ENCODE measurements at regions not wholly inside any gene's neighbourhood (a gene's known extent, or its start where the extent isn't known, plus 50 kb on each side); places are given as distances from the start of the nearest gene placed in this dataset.

DNA sequence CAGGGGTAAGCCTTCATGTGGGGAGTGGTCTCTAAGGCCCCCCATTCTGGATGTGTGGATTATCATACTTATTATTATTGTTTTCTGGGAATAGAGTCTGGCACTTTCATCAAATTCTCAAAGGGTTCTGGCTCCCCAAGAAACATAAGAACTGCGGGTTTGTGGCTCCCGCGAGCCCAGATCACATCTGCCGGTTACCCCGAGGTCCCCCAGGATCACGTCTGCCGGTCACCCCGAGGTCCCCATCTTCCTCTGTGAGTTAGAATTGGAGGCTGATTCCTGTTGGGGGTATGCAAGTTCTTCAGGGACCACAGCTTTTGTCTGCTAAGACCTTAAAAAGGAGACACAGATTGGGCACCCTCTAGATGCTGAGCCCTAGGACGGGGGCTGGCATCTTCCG is 116.7 kb upstream of the FRMD1 start:
- no peaks in the 10 kb centered on the region for H3K4me1 ChIP-seq (ENCODE audit: control insufficient read depth in 1 of 2, extremely low read depth in 1 of 2, insufficient read depth in 2 of 2, low read length in 2 of 2)
- ChIA-PET CTCF (no interaction called here), POLR2A (no interaction called here)
- no peak overlapping the region for H3K27ac ChIP-seq (ENCODE audit: low read length)
- H3K36me3 Mint-ChIP-seq, result no peaks in the 10 kb centered on the region
- 80% methylated on average over 9 of the region's 10 CpGs for WGBS (ENCODE audit: insufficient coverage)
- H3K4me3 ChIP-seq (ENCODE audit: control insufficient read depth in 1 of 2, extremely low read depth in 1 of 2, low read length in 1 of 2), result no peak overlapping the region
- no peak overlapping the region for H3K27ac Mint-ChIP-seq
- H3K36me3 ChIP-seq (ENCODE audit: control insufficient read depth in 2 of 2, extremely low read depth in 1 of 2, insufficient read depth in 1 of 2, low read length in 1 of 2), result no peaks in the 10 kb centered on the region
- DNase-seq (no peak), ATAC-seq (replicated peaks in 1 of 4) (no peak)
- peaks cover 9 to 14% of the 10 kb centered on the region in 2 donors for H3K27me3 Mint-ChIP-seq
- no peaks in the 10 kb centered on the region for H3K9me3 Mint-ChIP-seq
- H3K4me3 Mint-ChIP-seq, result no peak overlapping the region
- H3K27me3 ChIP-seq (replicated peaks in 1 of 2; ENCODE audit: control insufficient read depth in 2 of 2, extremely low read depth in 1 of 2, insufficient read depth in 2 of 2, low read length in 1 of 2), result peaks cover 0 to 30% of the 10 kb centered on the region in 2 experiments
- no peaks in the 10 kb centered on the region for H3K9me3 ChIP-seq
- no peaks in the 10 kb centered on the region for H3K4me1 Mint-ChIP-seq

DNA sequence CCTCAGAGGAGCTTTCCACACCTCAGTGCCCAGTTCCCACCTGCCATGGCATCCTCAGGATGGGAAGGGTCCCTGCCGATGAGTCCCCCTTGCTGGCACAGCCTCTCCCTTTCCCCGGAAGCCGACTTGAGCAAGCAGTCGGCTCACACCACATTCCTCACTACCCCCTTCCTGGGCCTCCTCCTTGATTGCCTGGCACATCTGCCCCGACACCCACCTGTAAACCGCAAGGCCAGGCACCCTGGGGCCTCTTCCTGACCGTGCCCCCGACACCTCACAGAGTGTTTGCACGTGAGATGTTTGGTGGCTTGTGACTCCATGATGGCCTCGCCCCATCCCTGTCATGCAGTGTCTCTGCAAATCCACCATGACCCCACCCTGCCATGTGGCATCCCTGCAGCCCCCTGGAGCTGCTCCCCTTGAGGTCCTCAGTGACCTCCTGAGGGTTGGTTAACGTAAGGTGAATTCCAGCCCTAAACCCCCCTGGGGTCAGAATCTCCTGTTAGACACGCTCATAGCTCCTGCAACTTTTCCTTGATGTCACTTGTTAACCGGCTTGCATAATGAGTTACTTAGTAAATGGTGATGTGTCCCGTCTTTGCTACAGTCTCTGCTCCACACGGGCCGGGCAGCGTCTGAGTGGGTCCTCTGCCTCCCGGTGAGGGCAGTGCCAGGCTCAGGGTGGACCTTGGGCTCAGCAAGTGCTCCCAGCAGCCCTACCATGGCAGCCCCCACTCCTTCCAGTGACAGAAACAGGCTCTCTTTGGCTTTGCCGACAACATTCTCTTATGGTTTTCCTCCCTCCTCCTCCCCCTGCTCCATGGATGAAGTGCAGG is 115.9 kb upstream of the FRMD1 start:
- Mint-ChIP-seq H3K9me3 (no peaks in the 10 kb centered on the region), H3K4me1 (no peaks in the 10 kb centered on the region), H3K27ac (no peak overlapping the region), H3K36me3 (no peaks in the 10 kb centered on the region), H3K4me3 (no peak overlapping the region), H3K27me3 (peaks cover 3 to 16% of the 10 kb centered on the region in 2 donors)
- ChIA-PET CTCF (no interaction called here), POLR2A (no interaction called here)
- Histone ChIP-seq H3K4me3 (ENCODE audit: control insufficient read depth in 1 of 2, extremely low read depth in 1 of 2, low read length in 1 of 2) (no peak overlapping the region), H3K36me3 (ENCODE audit: control insufficient read depth in 2 of 2, extremely low read depth in 1 of 2, insufficient read depth in 1 of 2, low read length in 1 of 2) (no peaks in the 10 kb centered on the region), H3K27me3 (replicated peaks in 1 of 2; ENCODE audit: control insufficient read depth in 2 of 2, extremely low read depth in 1 of 2, insufficient read depth in 2 of 2, low read length in 1 of 2) (peaks cover 0 to 32% of the 10 kb centered on the region in 2 experiments), H3K9me3 (no peaks in the 10 kb centered on the region), H3K4me1 (ENCODE audit: control insufficient read depth in 1 of 2, extremely low read depth in 1 of 2, insufficient read depth in 2 of 2, low read length in 2 of 2) (no peaks in the 10 kb centered on the region), H3K27ac (ENCODE audit: low read length) (no peak overlapping the region)
- ATAC-seq (replicated peaks in 1 of 4), result peak in 1 of 4 experiments; percentile 18
- DNase-seq, result no peak
- 66% methylated on average over 17 of the region's 19 CpGs for WGBS (ENCODE audit: insufficient coverage)

DNA sequence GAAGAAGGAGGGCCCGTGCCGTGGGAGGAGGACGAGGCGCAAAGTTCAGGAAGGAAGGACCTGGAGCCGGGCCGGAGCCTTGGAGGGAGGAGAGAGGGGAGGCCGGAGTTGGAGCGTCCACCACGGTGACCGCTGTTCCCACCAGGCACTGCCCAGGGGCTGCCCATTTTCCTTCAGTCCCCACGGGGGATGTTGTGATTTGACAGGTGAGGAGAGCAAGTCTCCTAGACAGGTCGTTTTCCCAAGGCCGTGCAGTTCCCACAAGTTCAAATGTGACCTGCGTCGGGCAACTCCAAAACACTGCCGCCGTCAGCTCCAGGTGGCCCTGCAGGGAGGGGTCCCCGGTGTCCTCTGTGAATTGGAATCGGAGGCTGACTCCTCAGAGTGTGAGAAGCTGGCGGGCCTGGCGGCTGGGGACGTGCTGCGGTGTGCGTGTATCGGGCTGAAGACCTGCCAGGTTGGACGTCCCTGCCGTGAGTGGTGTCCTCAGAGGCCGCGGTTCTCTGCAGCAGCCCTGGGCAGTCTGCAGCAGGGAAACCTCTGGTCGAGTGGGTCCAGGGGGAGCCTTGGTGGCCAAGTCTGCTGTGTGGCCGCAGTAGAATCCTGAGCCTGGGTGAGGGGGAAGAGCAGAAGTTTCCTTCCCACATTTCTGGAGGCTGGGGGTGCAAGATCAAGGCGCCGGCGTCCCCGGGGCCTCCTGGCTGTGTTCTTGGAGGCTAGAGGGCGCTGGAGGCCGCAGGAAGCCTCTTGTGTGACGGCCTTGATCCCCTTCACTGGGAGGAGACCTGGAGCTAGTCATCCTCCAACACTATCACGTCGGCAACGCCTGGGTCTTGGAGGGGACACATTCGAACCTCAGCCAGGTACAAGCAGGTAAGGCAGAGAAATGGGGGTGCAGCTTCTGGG is 115.1 kb upstream of the FRMD1 start:
- H3K4me3 ChIP-seq (ENCODE audit: control insufficient read depth in 1 of 2, extremely low read depth in 1 of 2, low read length in 1 of 2), result no peak overlapping the region
- no peak overlapping the region for H3K4me3 Mint-ChIP-seq
- ATAC-seq (replicated peaks in 1 of 4) (no peak), DNase-seq (no peak)
- no peaks in the 10 kb centered on the region for H3K4me1 Mint-ChIP-seq
- no peaks in the 10 kb centered on the region for H3K36me3 ChIP-seq (ENCODE audit: control insufficient read depth in 2 of 2, extremely low read depth in 1 of 2, insufficient read depth in 1 of 2, low read length in 1 of 2)
- H3K27me3 ChIP-seq (replicated peaks in 1 of 2; ENCODE audit: control insufficient read depth in 2 of 2, extremely low read depth in 1 of 2, insufficient read depth in 2 of 2, low read length in 1 of 2), result peaks cover 0 to 38% of the 10 kb centered on the region in 2 experiments
- ChIA-PET CTCF (no interaction called here), POLR2A (no interaction called here)
- H3K27ac Mint-ChIP-seq, result no peak overlapping the region
- H3K27ac ChIP-seq (ENCODE audit: low read length), result no peak overlapping the region
- peaks cover 3 to 16% of the 10 kb centered on the region in 2 donors for H3K27me3 Mint-ChIP-seq
- 80% methylated on average over 37 of the region's 42 CpGs for WGBS (ENCODE audit: insufficient coverage)
- no peaks in the 10 kb centered on the region for H3K4me1 ChIP-seq (ENCODE audit: control insufficient read depth in 1 of 2, extremely low read depth in 1 of 2, insufficient read depth in 2 of 2, low read length in 2 of 2)
- no peaks in the 10 kb centered on the region for H3K36me3 Mint-ChIP-seq
- no peaks in the 10 kb centered on the region for H3K9me3 Mint-ChIP-seq
- H3K9me3 ChIP-seq, result no peaks in the 10 kb centered on the region

DNA sequence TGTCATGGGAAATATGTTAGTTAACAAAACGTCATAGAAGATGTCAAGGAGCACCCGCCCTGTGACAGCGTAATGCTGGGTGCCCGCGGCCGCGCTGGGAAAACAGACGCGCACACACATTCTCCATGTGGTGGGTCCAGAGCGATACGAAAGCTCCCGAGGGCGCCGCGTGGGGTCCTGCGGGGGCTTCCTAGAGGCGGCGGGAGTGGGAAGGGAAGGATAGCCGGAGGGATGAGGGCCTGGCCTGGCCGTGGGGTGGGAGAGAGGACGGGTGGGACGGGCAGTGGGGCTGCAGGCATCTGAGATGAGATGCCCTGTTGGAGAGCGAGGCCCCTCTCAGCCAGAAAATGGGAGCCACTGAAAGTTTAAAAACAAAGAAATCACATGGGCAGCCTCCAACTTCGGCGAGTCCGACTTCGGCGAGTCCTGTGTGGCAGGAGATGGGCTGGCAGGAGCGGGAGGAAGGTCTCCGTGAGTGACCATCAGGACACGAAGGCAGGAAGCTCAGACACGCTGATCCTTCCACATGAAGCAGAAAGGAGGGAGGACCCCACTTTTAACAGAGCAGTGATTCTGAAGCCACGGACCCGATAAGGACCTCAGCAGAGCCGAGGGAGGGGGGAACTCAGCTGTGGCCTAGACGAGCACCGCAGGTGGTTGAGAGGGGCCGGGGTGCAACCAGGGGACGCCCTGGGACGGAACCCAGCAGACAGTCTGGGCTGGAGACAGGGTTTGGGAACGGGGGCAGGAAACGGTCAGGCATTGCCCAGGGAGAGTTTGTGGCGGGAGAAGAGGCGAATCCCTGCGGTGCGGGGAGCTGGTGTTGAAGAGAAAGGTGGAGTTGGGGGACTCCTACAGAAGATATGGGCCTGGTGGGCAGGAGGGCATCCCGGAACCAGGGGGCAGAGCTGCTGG is 114.1 kb upstream of the FRMD1 start:
- ChIA-PET CTCF (no interaction called here), POLR2A (no interaction called here)
- H3K4me3 ChIP-seq (ENCODE audit: control insufficient read depth in 1 of 2, extremely low read depth in 1 of 2, low read length in 1 of 2), result no peak overlapping the region
- Mint-ChIP-seq H3K36me3 (no peaks in the 10 kb centered on the region), H3K27me3 (peaks cover 3 to 18% of the 10 kb centered on the region in 2 donors), H3K4me3 (no peak overlapping the region), H3K4me1 (no peaks in the 10 kb centered on the region), H3K9me3 (no peaks in the 10 kb centered on the region), H3K27ac (no peak overlapping the region)
- no peak overlapping the region for H3K27ac ChIP-seq (ENCODE audit: low read length)
- H3K36me3 ChIP-seq (ENCODE audit: control insufficient read depth in 2 of 2, extremely low read depth in 1 of 2, insufficient read depth in 1 of 2, low read length in 1 of 2), result no peaks in the 10 kb centered on the region
- ATAC-seq (replicated peaks in 1 of 4) (no peak), DNase-seq (no peak)
- H3K9me3 ChIP-seq, result no peaks in the 10 kb centered on the region
- 83% methylated on average over 45 of the region's 47 CpGs for WGBS (ENCODE audit: insufficient coverage)
- H3K27me3 ChIP-seq (replicated peaks in 1 of 2; ENCODE audit: control insufficient read depth in 2 of 2, extremely low read depth in 1 of 2, insufficient read depth in 2 of 2, low read length in 1 of 2), result peaks cover 0 to 36% of the 10 kb centered on the region in 2 experiments
- no peaks in the 10 kb centered on the region for H3K4me1 ChIP-seq (ENCODE audit: control insufficient read depth in 1 of 2, extremely low read depth in 1 of 2, insufficient read depth in 2 of 2, low read length in 2 of 2)

DNA sequence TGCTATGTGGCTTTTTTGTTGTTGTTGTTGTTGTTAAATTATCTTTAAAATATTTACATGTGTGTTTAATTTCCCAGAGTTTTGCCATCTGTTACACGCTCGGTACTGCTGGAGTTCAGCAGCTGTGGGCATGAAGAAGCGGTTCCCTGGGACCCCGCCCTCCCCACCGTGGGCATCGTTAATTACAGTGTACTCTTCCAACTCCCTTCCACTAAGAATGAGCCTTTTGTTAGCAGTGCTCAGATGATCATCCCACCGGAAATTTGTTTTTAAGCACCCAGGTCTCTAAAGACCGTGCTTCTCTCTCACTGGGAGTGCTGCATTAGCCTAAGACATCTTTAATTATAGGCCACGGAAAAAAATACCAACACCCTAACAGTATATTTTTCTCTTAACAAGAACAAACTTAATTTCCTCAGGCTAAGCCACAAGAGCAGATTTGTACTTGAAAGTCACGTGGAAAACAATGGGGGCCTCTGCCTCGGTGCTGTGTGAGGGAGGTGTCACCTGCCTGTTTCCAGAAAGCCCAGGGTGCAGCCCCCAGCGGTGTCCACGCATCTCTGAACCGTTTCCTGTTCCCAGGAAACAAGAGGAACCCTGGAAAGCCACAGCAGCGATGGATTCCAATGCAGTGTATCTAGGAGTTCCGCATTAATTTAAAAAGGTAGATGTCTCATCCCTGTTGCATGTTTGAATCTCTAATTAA is 113.3 kb upstream of the FRMD1 start:
- Mint-ChIP-seq H3K27me3 (peaks cover 3 to 18% of the 10 kb centered on the region in 2 donors), H3K36me3 (no peaks in the 10 kb centered on the region), H3K9me3 (no peaks in the 10 kb centered on the region), H3K27ac (no peak overlapping the region), H3K4me1 (no peaks in the 10 kb centered on the region), H3K4me3 (no peak overlapping the region)
- POLR2A ChIA-PET, result no interaction called here
- no peak overlapping the region for H3K27ac ChIP-seq (ENCODE audit: low read length)
- DNase-seq (no peak), ATAC-seq (replicated peaks in 1 of 4) (no peak)
- no peaks in the 10 kb centered on the region for H3K9me3 ChIP-seq
- H3K27me3 ChIP-seq (replicated peaks in 1 of 2; ENCODE audit: control insufficient read depth in 2 of 2, extremely low read depth in 1 of 2, insufficient read depth in 2 of 2, low read length in 1 of 2), result peaks cover 0 to 36% of the 10 kb centered on the region in 2 experiments
- H3K4me1 ChIP-seq (ENCODE audit: control insufficient read depth in 1 of 2, extremely low read depth in 1 of 2, insufficient read depth in 2 of 2, low read length in 2 of 2), result no peaks in the 10 kb centered on the region
- WGBS (ENCODE audit: insufficient coverage), result 61% methylated on average over 14 of the region's 16 CpGs
- H3K36me3 ChIP-seq (ENCODE audit: control insufficient read depth in 2 of 2, extremely low read depth in 1 of 2, insufficient read depth in 1 of 2, low read length in 1 of 2), result no peaks in the 10 kb centered on the region
- no peak overlapping the region for H3K4me3 ChIP-seq (ENCODE audit: control insufficient read depth in 1 of 2, extremely low read depth in 1 of 2, low read length in 1 of 2)
- CTCF ChIA-PET, result no interaction called here

All from T-cell (primary cell).